ENCODE measurements at regions not wholly inside any gene's neighbourhood (a gene's known extent, or its start where the extent isn't known, plus 50 kb on each side); places are given as distances from the start of the nearest gene placed in this dataset.

DNA sequence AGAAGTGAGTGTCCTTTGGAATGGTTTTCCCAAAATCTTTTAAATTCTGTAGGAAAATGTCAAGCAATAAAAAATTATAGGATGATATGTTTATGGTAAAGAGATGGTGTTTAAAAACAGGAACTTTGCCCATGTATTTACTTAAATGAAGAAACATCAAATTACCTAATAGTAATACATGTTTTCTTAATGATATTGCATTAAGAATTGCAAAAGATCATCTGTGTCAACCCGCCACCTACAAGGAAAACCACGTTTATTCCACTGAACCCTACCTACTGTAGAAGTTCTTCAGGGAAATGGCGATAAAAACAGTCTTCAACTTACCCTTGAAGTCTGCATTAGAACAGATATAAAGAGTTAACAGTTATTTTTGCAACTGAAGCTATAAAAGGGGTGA is 67.2 kb upstream of the NDP start:
- TF ChIP-seq, protein P1, sequence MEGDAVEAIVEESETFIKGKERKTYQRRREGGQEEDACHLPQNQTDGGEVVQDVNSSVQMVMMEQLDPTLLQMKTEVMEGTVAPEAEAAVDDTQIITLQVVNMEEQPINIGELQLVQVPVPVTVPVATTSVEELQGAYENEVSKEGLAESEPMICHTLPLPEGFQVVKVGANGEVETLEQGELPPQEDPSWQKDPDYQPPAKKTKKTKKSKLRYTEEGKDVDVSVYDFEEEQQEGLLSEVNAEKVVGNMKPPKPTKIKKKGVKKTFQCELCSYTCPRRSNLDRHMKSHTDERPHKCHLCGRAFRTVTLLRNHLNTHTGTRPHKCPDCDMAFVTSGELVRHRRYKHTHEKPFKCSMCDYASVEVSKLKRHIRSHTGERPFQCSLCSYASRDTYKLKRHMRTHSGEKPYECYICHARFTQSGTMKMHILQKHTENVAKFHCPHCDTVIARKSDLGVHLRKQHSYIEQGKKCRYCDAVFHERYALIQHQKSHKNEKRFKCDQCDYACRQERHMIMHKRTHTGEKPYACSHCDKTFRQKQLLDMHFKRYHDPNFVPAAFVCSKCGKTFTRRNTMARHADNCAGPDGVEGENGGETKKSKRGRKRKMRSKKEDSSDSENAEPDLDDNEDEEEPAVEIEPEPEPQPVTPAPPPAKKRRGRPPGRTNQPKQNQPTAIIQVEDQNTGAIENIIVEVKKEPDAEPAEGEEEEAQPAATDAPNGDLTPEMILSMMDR (IDR thresholded peaks at IDR 0.05): no peak
- TF ChIP-seq EZH2 (IDR thresholded peaks at IDR 0.05; ENCODE audit: borderline replicate concordance, insufficient read depth, low read depth, low read length, poor library complexity, severe bottlenecking): no peak
